Type B pancreatic cell (in vitro differentiated cells): ENCODE measurements at regions not wholly inside any gene's neighbourhood (a gene's known extent, or its start where the extent isn't known, plus 50 kb on each side); places are given as distances from the start of the nearest gene placed in this dataset.

Experiments used
- DNase-seq: peaks from one replicate; pipeline ENCODE4 v3.0.0; 2021; ENCODE audit warnings: mixed read lengths; ENCODE audit not compliant: unreplicated experiment; ENCODE audit errors: extremely low spot score
- H3K27ac Mint-ChIP-seq: 2 replicates; pipeline ENCODE4 v1.8.0; 2021; ENCODE audit warnings: mild to moderate bottlenecking, mixed read lengths
- H3K27me3 Mint-ChIP-seq: 2 replicates; pipeline ENCODE4 v1.8.0; 2021; ENCODE audit warnings: mixed read lengths
- H3K36me3 Mint-ChIP-seq: 2 replicates; pipeline ENCODE4 v1.8.0; 2021; ENCODE audit warnings: mixed read lengths
- H3K4me1 Mint-ChIP-seq: one replicate; pipeline ENCODE4 v1.8.0; 2021; ENCODE audit warnings: mixed read lengths; ENCODE audit not compliant: unreplicated experiment
- H3K4me3 Mint-ChIP-seq: 2 replicates; pipeline ENCODE4 v1.8.0; 2021; ENCODE audit warnings: mild to moderate bottlenecking, mixed read lengths
- H3K9me3 Mint-ChIP-seq: 2 replicates; pipeline ENCODE4 v1.8.0; 2021; ENCODE audit warnings: mixed read lengths
- TF ChIP-seq, protein P1 (sequence below): fragments of 200-600 bp; sonication (generic); conservative IDR thresholded peaks from 2 replicates; pipeline ENCODE4 v1.5.0; 2021; ENCODE audit warnings: antibody characterized with exemption, mild to moderate bottlenecking

- no peaks in the 10 kb centered on the region for H3K36me3 Mint-ChIP-seq
- H3K27ac Mint-ChIP-seq, result no peak overlapping the region
- no peaks in the 10 kb centered on the region for H3K27me3 Mint-ChIP-seq
- H3K9me3 Mint-ChIP-seq, result no peaks in the 10 kb centered on the region
- H3K4me3 Mint-ChIP-seq, result no peak overlapping the region
- no peak for DNase-seq
- peaks cover 8% of the 10 kb centered on the region for H3K4me1 Mint-ChIP-seq
- TF ChIP-seq, protein P1, sequence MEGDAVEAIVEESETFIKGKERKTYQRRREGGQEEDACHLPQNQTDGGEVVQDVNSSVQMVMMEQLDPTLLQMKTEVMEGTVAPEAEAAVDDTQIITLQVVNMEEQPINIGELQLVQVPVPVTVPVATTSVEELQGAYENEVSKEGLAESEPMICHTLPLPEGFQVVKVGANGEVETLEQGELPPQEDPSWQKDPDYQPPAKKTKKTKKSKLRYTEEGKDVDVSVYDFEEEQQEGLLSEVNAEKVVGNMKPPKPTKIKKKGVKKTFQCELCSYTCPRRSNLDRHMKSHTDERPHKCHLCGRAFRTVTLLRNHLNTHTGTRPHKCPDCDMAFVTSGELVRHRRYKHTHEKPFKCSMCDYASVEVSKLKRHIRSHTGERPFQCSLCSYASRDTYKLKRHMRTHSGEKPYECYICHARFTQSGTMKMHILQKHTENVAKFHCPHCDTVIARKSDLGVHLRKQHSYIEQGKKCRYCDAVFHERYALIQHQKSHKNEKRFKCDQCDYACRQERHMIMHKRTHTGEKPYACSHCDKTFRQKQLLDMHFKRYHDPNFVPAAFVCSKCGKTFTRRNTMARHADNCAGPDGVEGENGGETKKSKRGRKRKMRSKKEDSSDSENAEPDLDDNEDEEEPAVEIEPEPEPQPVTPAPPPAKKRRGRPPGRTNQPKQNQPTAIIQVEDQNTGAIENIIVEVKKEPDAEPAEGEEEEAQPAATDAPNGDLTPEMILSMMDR, result no peak
These were observed 133.9 kb upstream of the ARGLU1 start for GRCh38 chr13:106701771-106702341.

DNA sequence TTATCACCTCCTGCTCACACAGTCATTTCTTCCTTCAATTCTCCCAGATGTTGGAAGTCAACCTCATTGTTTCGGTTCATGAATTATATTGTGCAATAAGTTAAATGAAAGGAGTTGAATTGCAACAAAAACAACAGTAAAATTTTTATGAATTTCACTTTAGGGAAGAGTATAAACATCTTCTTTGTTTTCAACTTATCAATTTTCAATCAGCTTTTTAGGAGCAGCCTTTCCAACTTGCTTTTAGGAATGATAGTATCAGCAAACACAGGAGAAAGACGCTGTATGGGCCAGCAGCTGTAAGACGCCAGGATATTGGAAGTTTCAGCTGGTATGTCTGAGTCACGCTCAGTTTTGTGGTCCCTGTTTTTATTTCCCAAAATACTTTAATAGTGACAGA, 132.5 kb upstream of the ARGLU1 start:
- no peaks in the 10 kb centered on the region for H3K9me3 Mint-ChIP-seq
- H3K36me3 Mint-ChIP-seq, result no peaks in the 10 kb centered on the region
- peaks cover 8% of the 10 kb centered on the region for H3K4me1 Mint-ChIP-seq
- no peaks in the 10 kb centered on the region for H3K27me3 Mint-ChIP-seq
- no peak overlapping the region for H3K4me3 Mint-ChIP-seq
- DNase-seq, result no peak
- TF ChIP-seq, protein P1, result no peak
- H3K27ac Mint-ChIP-seq, result no peak overlapping the region

DNA sequence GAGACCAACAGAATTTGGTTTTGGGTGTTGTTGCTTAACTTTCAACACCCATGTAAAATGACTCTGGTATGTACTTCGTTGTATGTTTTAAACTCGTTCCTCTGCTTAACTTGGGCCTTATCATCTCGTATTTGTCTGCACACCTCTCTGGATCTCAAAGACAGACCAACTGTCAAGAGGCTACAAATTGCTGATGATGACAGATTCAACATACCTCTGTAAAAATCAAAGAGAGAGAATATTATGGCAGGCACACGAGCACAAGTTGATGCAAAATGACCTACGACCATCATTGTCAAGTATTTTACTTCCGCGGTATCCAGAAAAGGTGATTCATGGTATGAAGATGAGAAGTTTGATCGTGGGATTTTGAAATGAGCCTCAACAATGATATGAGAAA, 132.1 kb upstream of the ARGLU1 start:
- no peak overlapping the region for H3K27ac Mint-ChIP-seq
- TF ChIP-seq, protein P1, result no peak
- no peak for DNase-seq
- peaks cover 8% of the 10 kb centered on the region for H3K4me1 Mint-ChIP-seq
- no peaks in the 10 kb centered on the region for H3K9me3 Mint-ChIP-seq
- H3K4me3 Mint-ChIP-seq, result no peak overlapping the region
- H3K27me3 Mint-ChIP-seq, result no peaks in the 10 kb centered on the region
- no peaks in the 10 kb centered on the region for H3K36me3 Mint-ChIP-seq

GRCh38 chr13:106699311-106699710, 131.4 kb upstream of the ARGLU1 start:
- H3K27me3 Mint-ChIP-seq, result no peaks in the 10 kb centered on the region
- no peaks in the 10 kb centered on the region for H3K36me3 Mint-ChIP-seq
- no peaks in the 10 kb centered on the region for H3K9me3 Mint-ChIP-seq
- no peak overlapping the region for H3K4me3 Mint-ChIP-seq
- no peak for DNase-seq
- H3K4me1 Mint-ChIP-seq, result peaks cover 8% of the 10 kb centered on the region
- no peak overlapping the region for H3K27ac Mint-ChIP-seq
- TF ChIP-seq, protein P1, result no peak

DNA sequence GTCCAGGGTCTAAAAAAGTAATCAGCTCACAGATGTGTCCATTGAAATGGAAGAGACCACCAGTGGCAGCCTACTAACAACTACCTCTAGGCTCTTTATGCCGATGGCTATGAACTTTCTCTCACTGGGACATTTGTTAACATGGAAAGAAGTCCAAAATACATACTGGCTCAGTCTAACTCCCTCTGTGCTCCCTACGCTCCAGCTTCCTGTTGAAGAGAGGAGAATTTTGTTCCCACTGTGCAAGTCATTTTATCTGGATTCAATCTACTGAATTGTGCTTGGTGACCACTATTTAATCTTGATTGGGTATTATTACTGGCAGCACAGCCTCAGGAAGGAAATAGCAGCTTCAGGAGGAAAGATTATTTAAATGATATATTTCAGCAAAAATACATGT, 128.8 kb upstream of the ARGLU1 start:
- Mint-ChIP-seq H3K4me1 (peaks cover under 1% of the 10 kb centered on the region), H3K27me3 (no peaks in the 10 kb centered on the region), H3K4me3 (no peak overlapping the region), H3K36me3 (no peaks in the 10 kb centered on the region), H3K9me3 (no peaks in the 10 kb centered on the region), H3K27ac (no peak overlapping the region)
- DNase-seq, result no peak
- TF ChIP-seq, protein P1, result no peak

DNA sequence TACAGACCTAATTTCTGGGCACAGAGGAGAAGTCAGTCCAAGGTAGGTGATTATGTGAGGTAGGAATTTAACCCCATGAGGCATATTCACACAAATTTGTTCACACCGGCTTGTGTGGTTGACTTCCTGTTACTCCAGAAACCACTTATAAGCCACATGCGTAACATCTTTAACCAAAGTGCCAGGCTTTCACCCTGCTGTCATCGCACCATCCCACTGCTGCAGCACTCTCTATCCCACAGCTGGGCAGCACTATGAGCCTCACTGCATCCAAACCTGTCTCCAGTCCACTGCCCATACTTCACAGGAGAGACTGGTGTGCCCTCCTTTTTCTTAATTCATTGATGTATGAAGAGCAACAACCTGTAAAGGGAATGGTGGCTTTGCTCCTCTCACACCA, 128.2 kb upstream of the ARGLU1 start:
- Mint-ChIP-seq H3K9me3 (no peaks in the 10 kb centered on the region), H3K4me1 (peaks cover 7% of the 10 kb centered on the region), H3K27ac (no peak overlapping the region), H3K36me3 (no peaks in the 10 kb centered on the region), H3K27me3 (no peaks in the 10 kb centered on the region), H3K4me3 (no peak overlapping the region)
- TF ChIP-seq, protein P1, result no peak
- DNase-seq, result no peak
